ENCODE measurements at regions not wholly inside any gene's neighbourhood (a gene's known extent, or its start where the extent isn't known, plus 50 kb on each side); places are given as distances from the start of the nearest gene placed in this dataset.

DNA sequence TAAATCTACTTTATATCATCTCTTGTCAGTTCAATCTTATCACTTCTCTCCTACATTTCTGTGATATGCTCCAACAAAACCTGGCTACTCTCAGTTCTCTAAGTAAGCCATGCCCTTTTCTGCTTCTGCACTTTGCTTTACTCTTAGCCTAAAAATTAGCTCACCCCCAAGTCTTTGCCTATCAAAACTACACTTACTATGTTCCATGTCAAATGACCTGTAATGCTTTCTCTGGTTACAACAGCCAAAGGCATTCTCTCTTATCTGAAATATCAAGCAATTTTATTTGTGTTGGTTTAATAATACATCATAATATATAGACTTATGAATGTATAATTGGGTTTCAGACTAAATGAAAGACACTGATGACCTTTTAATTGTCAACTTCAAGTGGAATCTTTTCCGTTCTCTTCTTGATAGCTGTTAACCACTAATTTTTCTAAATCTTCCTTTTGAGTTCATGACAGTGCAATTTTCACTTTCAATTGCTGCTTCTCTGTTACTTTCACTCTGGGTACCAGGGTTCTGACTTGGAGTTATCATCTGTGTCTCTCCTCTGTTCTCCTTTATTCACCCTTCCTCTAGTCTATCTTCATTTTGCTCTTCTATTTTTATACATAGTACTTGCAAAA lies 619.0 kb upstream of the GOLIM4 start:
- no peak for TF ChIP-seq EP300 (conservative IDR thresholded peaks at IDR 0.05; ENCODE audit: poor library complexity, severe bottlenecking)
- TF ChIP-seq, protein P1, sequence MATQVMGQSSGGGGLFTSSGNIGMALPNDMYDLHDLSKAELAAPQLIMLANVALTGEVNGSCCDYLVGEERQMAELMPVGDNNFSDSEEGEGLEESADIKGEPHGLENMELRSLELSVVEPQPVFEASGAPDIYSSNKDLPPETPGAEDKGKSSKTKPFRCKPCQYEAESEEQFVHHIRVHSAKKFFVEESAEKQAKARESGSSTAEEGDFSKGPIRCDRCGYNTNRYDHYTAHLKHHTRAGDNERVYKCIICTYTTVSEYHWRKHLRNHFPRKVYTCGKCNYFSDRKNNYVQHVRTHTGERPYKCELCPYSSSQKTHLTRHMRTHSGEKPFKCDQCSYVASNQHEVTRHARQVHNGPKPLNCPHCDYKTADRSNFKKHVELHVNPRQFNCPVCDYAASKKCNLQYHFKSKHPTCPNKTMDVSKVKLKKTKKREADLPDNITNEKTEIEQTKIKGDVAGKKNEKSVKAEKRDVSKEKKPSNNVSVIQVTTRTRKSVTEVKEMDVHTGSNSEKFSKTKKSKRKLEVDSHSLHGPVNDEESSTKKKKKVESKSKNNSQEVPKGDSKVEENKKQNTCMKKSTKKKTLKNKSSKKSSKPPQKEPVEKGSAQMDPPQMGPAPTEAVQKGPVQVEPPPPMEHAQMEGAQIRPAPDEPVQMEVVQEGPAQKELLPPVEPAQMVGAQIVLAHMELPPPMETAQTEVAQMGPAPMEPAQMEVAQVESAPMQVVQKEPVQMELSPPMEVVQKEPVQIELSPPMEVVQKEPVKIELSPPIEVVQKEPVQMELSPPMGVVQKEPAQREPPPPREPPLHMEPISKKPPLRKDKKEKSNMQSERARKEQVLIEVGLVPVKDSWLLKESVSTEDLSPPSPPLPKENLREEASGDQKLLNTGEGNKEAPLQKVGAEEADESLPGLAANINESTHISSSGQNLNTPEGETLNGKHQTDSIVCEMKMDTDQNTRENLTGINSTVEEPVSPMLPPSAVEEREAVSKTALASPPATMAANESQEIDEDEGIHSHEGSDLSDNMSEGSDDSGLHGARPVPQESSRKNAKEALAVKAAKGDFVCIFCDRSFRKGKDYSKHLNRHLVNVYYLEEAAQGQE (IDR thresholded peaks at IDR 0.05; ENCODE audit: borderline replicate concordance), result no peak
- TF ChIP-seq SMC3 (conservative IDR thresholded peaks at IDR 0.05; ENCODE audit: poor library complexity), result no peak
- TF ChIP-seq POLR2AphosphoS5 (IDR thresholded peaks at IDR 0.05), result no peak
- TF ChIP-seq, protein P2, sequence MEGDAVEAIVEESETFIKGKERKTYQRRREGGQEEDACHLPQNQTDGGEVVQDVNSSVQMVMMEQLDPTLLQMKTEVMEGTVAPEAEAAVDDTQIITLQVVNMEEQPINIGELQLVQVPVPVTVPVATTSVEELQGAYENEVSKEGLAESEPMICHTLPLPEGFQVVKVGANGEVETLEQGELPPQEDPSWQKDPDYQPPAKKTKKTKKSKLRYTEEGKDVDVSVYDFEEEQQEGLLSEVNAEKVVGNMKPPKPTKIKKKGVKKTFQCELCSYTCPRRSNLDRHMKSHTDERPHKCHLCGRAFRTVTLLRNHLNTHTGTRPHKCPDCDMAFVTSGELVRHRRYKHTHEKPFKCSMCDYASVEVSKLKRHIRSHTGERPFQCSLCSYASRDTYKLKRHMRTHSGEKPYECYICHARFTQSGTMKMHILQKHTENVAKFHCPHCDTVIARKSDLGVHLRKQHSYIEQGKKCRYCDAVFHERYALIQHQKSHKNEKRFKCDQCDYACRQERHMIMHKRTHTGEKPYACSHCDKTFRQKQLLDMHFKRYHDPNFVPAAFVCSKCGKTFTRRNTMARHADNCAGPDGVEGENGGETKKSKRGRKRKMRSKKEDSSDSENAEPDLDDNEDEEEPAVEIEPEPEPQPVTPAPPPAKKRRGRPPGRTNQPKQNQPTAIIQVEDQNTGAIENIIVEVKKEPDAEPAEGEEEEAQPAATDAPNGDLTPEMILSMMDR (IDR thresholded peaks at IDR 0.05; ENCODE audit: poor library complexity, severe bottlenecking), result no peak
- TF ChIP-seq MXI1 (conservative IDR thresholded peaks at IDR 0.05; ENCODE audit: poor library complexity, severe bottlenecking), result no peak
- TF ChIP-seq RAD21 (conservative IDR thresholded peaks at IDR 0.05), result no peak
- no peak for TF ChIP-seq TAF1 (IDR thresholded peaks at IDR 0.05; ENCODE audit: low read depth)
- TF ChIP-seq EZH2 (IDR thresholded peaks at IDR 0.05; ENCODE audit: borderline replicate concordance, insufficient read depth, low read length, poor library complexity, severe bottlenecking), result no peak
- H3K27me3 ChIP-seq (ENCODE audit: insufficient read depth, low read depth, low read length), result no peaks in the 10 kb centered on the region

GRCh38 chr3:168709073-168709472 lies 613.3 kb upstream of the GOLIM4 start:
- Histone ChIP-seq H3K9me2 (ENCODE audit: insufficient read depth, low read length) (no peaks in the 10 kb centered on the region), H3K79me2 (replicated peaks; ENCODE audit: insufficient read depth, low read length) (no peaks in the 10 kb centered on the region), H3K9ac (ENCODE audit: low read length) (no peak overlapping the region), H4K20me1 (ENCODE audit: insufficient read depth) (no peaks in the 10 kb centered on the region), H3K4me2 (ENCODE audit: low read length) (no peak overlapping the region), H3K36me3 (ENCODE audit: insufficient read depth, low read length) (no peaks in the 10 kb centered on the region), H3K4me3 (ENCODE audit: low read length) (no peak overlapping the region), H3F3A (ENCODE audit: insufficient read depth, low read length, poor library complexity, severe bottlenecking) (no peaks in the 10 kb centered on the region), H3K27ac (ENCODE audit: low read length) (no peak overlapping the region), H3K27me3 (ENCODE audit: insufficient read depth, low read depth, low read length) (no peaks in the 10 kb centered on the region), H2AFZ (ENCODE audit: low read depth, low read length) (no peak overlapping the region), H3K9me3 (ENCODE audit: low read length) (no peaks in the 10 kb centered on the region)
- TF ChIP-seq, protein P2 (IDR thresholded peaks at IDR 0.05; ENCODE audit: poor library complexity, severe bottlenecking), result no peak
- TF ChIP-seq TAF1 (IDR thresholded peaks at IDR 0.05; ENCODE audit: low read depth) (no peak), SMC3 (conservative IDR thresholded peaks at IDR 0.05; ENCODE audit: poor library complexity) (no peak), EP300 (conservative IDR thresholded peaks at IDR 0.05; ENCODE audit: poor library complexity, severe bottlenecking) (no peak), MXI1 (conservative IDR thresholded peaks at IDR 0.05; ENCODE audit: poor library complexity, severe bottlenecking) (no peak), RAD21 (conservative IDR thresholded peaks at IDR 0.05) (no peak)

More for the DNA sequence above, 619.0 kb upstream of the GOLIM4 start:
- Histone ChIP-seq H3K9me2 (ENCODE audit: insufficient read depth, low read length) (no peaks in the 10 kb centered on the region), H4K20me1 (ENCODE audit: insufficient read depth) (no peaks in the 10 kb centered on the region), H3K9ac (ENCODE audit: low read length) (no peak overlapping the region), H3K27ac (ENCODE audit: low read length) (no peak overlapping the region), H2AFZ (ENCODE audit: low read depth, low read length) (no peak overlapping the region), H3F3A (ENCODE audit: insufficient read depth, low read length, poor library complexity, severe bottlenecking) (no peaks in the 10 kb centered on the region), H3K4me2 (ENCODE audit: low read length) (no peak overlapping the region), H3K4me3 (ENCODE audit: low read length) (no peak overlapping the region), H3K79me2 (replicated peaks; ENCODE audit: insufficient read depth, low read length) (no peaks in the 10 kb centered on the region), H3K9me3 (ENCODE audit: low read length) (no peaks in the 10 kb centered on the region), H3K36me3 (ENCODE audit: insufficient read depth, low read length) (no peaks in the 10 kb centered on the region)
